ENCODE measurements at regions not wholly inside any gene's neighbourhood (a gene's known extent, or its start where the extent isn't known, plus 50 kb on each side); places are given as distances from the start of the nearest gene placed in this dataset.

DNA sequence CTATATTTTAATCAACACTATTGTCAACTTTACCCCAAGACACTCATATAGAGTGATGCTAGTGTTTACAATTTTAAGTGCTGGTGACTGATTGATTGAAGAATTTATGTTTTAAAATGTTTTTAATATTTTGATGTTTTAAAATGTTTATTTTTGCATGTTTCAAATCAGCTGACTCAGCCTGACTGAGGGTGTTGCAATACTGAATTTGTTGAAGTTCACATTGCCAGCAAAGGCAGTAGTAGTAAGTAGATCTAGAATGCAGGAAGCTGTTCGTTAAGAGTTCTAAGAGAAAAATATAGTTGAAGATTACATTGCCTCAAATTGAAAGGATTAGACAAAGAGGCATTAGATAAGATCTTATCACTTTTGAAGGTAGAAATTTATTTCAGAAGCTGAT is 977.6 kb downstream of the IGSF11 start:
- no peak for DNase-seq (ENCODE audit: low read depth in 3 of 3)

DNA sequence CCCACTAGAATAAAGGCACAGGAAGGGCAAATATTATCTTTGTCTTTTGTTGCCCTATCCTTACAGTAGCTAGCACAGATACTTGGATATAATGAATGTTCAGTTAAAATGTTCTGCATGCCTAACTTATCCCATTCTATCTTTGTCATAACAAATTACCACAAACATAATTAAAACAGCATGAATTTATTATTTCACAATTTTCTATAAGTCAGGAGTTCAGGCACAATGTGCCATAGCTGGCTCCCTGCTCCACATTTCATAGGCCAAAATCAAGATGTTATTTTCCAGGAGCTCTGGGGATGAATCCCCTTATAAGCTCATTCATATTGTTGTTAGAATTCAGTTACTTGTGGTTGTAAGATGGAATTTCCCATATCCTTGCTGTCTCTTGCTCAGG is 975.5 kb downstream of the IGSF11 start:
- DNase-seq (ENCODE audit: low read depth in 3 of 3): no peak

GRCh38 chr3:118067439-118067838 is 967.2 kb downstream of the IGSF11 start:
- DNase-seq (ENCODE audit: low read depth in 3 of 3): no peak

GRCh38 chr3:118075873-118076272 is 958.8 kb downstream of the IGSF11 start:
- DNase-seq (ENCODE audit: low read depth in 3 of 3): no peak

GRCh38 chr3:118077332-118077731 is 957.3 kb downstream of the IGSF11 start:
- DNase-seq (ENCODE audit: low read depth in 3 of 3): no peak

DNA sequence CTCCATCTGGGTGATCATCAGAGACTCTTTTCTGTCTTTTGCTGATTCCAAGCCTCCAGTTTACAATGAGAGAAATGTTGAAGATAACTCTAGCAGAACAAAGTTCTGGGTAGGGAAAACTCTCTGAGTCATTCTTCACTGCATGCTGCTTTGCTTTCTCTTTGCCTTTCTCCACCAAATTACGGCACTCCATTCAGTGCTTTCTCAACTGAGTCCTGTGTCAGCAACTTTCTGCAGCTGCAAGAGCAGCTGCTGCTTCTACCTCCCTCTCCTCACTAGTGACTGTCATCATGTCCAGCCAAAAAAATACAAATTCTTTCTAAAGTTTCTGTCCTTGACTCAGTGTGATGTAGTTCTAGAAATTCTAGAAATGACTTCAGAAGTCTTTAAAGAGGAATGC is 953.8 kb downstream of the IGSF11 start:
- DNase-seq (ENCODE audit: low read depth in 3 of 3): no peak

DNA sequence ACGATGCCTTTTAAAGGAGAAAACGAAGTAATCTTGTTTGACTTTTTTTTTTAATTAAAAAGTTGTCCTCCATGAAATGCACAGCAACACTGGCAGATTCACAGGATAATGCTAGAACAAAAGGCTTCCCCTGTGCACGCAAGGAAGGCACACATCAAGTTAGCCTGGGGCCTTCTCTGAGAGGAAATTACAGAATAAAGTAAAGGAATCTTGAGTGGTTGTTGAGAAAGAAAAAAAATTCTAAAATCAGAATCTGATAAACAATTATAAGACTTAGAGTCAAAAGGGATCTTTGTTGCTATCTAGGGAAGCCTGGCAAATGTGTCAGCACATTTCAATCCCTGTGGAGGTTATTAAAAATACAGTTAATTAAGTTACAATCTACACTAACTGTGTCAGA is 946.0 kb downstream of the IGSF11 start:
- DNase-seq (ENCODE audit: low read depth in 3 of 3): no peak

DNA sequence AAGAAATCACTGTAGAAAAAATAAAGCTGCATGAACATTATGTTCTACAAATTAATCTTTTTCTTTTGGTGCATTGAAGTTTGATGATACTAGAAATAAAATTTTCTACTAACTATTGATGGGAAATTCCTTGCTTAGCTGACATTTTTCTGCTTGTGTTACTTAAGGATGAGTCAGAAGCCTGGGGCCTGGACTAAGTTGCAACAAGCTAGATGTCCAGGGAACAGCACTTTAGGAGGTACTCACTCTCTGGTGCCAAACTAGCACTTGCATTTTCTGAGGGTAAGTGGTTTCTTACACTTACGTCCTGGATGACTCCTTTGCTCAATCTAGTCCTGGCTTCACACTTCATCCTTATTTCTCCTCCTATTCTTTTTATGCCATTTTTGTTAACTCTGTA is 945.1 kb downstream of the IGSF11 start:
- DNase-seq (ENCODE audit: low read depth in 3 of 3): no peak

- no peak for DNase-seq (ENCODE audit: low read depth in 3 of 3)
Measured at GRCh38 chr3:118097226-118097625, 937.4 kb downstream of the IGSF11 start.

DNA sequence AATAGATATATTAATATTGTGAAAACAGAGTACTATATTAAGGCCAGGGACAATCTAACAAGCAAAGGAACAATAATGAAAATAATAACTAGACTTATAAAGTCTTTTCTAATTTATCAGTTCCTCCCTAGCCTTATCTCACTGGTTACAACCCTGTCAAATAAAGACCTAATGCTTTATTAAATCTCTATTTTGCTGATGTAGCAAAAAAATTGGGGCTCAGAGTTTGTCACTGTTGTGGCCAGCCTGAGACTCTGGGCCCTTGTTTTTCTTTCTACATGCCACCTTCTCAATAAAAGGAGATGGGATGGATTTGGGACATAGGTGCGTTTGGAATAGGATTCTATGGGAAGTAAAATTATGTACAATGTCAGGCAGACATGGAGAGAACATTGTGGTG is 937.0 kb downstream of the IGSF11 start:
- no peak for DNase-seq (ENCODE audit: low read depth in 3 of 3)

DNA sequence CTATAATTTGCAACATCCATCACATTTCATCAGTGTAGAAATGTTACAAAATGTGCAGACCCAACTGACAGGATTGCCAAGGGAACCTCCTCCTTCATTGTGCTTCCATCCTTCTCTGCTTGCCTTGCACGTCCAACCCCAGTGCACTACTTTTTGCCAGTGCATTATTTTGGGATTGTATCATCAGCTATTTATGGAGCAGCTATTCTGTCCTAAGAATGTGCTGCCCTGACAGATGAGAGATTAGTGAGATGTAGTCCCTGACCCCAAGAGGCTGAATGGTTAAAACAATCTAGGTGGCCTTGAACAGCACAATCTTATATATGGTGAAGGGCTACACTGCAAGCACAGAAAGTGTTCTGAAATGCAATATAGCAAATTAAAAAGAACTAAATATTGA is 935.8 kb downstream of the IGSF11 start:
- DNase-seq (ENCODE audit: low read depth in 3 of 3): no peak

DNA sequence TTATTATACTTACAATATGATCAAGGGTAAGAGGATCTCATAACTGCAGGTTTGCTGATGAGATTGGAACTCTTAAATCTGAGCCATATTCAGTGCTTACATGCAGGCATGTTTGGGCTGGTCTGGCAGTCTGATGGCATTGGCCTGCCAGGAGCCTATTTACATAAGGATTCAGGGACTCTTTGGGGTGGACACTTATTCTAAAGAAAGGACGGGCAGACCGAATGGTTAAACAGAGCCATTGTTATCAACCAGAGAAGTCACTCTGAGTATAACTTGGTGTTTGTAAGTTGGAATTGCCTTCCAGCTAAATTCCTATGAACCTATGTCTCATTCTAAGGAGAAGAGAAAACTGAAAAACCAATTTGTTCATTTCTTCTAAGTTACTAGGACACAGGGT is 932.8 kb downstream of the IGSF11 start:
- DNase-seq (ENCODE audit: low read depth in 3 of 3): no peak

DNA sequence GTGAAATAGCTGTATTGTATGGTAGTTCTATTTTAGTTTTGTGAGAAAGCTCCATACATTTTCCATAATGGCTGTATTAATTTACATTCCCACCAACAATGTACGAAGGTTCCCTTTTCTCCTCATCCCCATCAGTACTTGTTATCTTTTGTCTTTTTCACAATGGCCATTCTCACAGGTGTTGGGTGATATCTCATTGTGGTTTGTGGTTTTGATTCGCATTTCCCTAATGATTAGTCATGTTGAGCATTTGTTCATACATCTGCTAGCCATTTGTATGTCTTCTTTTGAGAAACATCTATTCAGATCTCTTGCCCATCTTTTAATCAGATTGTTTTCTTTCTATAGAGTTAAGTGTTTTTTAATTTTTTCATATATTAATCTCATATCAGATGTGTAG is 931.9 kb downstream of the IGSF11 start:
- no peak for DNase-seq (ENCODE audit: low read depth in 3 of 3)

DNA sequence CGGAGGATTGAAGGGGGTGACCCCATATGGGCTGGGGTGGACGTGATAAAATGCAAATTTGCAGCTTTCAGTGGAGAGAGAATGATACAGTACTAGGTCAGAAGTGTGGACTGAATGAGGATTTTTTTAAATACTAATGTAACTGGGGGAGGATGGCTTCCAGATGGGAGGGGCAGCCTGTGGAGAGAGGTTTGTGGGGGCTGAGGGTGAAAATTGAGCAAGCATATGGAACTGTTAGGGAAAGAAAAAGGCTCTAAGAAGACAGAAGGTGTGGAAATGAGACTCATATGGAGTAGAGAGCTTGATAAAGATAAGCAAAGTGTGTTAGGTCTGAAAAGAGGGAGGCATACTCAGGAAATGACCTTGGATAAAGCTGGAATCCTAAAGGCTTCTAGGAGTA is 926.4 kb downstream of the IGSF11 start:
- DNase-seq (ENCODE audit: low read depth in 3 of 3): no peak

DNA sequence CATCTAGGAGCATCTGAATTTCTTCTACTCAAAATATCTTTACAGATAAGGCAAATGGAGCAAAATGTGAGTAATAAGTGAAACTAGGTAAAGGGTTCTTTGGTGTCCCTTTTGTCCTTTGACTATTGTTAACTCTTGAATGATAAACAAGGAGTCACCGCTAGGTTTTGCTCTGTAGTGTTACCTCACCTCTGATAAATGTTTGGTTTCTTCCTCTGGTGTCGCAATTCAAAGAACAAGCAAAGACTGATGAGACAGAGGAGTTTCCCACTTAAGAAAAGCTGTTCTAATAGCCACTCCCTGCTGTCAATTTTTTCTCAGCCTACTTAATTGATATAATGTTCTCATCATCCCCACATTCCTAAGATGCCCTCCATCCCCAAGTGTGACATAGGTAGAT is 925.9 kb downstream of the IGSF11 start:
- no peak for DNase-seq (ENCODE audit: low read depth in 3 of 3)

DNA sequence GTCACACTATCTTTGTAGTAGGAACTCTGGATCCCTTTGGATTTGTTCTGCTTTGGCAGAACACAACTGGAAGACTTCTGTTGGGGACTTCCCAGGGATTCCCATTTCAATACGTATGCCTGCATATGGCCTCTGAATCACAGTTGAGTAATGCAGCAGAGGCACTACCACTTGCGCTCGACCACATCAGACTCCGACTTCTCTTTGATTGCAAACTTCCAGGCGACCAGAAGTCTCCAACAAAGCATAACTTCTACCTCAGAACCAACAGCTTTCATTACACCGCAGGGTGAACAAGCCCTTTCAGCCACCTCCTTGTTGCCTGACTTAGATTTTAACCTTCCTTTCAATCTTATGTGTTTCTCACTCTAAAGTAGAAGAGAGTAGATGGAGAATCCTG is 924.4 kb downstream of the IGSF11 start:
- DNase-seq (ENCODE audit: low read depth in 3 of 3): no peak

GRCh38 chr3:118116991-118117390 is 917.7 kb downstream of the IGSF11 start:
- no peak for DNase-seq (ENCODE audit: low read depth in 3 of 3)

DNA sequence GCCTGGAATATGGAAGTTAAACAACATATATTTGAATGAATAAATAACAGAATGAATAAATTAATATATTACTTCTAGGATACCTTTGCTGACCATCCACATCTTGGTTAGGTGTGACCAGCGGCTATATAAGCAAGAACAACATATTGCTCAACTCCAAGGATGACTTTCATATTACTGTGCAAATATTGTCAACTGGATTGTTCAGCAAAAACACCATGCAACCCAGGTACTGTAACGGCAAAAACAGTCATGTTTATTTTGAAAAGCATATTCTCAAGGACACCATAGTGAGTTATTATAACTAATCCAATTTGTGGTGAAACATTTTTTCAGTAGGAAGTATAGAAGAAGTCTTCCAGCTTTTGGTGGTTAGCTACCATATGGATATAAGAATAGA is 907.9 kb downstream of the IGSF11 start:
- DNase-seq (ENCODE audit: low read depth in 3 of 3): no peak

- DNase-seq (ENCODE audit: low read depth in 3 of 3): no peak
Measured at GRCh38 chr3:118127992-118128391, 906.7 kb downstream of the IGSF11 start.

- no peak for DNase-seq (ENCODE audit: low read depth in 3 of 3)
Measured at GRCh38 chr3:118128886-118129285, 905.8 kb downstream of the IGSF11 start.

DNA sequence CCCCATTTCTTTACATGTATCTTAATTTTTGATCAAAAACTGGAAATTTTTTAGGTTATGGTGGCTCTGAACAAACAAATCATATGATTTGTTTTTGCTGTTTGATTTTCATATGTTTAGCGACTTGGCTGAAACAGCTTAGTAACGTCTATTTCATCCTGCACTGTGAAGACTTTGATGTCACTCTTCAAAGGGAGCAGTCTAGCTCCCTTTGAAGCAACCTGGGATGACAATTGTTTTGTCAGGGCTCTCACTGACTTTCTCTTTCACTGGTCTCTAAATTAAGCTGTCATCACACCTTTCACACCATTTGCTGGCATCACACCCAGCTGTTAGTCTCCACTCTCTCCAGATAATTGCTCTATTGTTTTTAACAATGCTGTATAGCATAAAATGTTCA is 896.9 kb downstream of the IGSF11 start:
- DNase-seq (ENCODE audit: low read depth in 3 of 3): no peak

GRCh38 chr3:118144919-118145318 is 889.7 kb downstream of the IGSF11 start:
- DNase-seq (ENCODE audit: low read depth in 3 of 3): no peak

DNA sequence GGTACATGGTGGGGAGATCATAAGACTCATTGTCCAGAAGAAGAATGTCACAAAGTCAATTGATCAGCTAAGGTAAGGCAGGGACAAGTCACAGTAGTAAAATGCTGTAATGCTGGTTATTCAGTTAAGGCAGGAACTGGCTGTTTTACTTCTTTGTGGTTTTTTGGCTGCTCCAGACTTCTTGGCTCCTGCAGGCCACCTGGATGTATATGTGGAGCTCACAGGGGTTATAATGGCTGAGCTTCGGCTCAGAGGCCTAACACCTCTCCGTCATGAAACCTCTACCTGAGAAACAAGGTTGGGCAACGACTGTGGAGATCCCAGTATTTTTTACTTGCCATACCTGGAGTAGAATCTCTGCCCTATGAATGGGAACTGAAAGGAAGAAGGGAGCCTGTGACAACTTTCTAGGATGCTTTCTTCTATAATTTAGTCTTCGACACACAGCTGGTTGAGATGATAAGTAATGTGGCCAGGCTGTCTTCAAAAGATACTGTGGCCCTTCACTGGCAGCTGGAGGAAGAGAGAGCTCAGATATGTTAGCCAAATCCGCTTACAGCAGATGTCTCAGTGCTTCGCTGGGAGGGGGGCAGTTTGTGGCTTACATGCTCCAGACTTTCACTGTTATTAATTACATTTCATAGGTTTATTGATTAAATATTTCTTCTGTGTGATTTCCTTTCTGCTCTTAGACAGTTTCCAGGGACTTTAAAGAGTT is 887.8 kb downstream of the IGSF11 start:
- no peak for DNase-seq (ENCODE audit: low read depth in 3 of 3)

DNA sequence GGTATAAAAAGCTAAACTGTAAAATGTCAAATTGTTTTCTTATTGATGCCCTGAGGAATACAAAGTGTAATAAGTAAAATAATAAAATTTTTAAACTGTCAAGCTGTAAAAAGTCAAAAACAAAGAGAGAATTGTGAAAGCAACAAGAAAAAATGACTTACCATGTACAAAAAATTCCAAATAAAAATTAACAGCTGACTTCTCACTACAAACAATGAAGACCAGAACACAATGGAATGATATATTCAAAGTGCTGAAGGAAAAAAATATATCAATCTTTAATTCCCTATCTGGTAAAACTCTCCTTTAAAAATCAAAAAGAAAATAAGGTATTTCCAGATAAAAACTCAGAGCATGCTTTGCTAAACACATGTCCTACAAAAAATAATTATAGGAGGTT is 883.5 kb downstream of the IGSF11 start:
- DNase-seq (ENCODE audit: low read depth in 3 of 3): no peak
